BJ (cell line): ENCODE measurements at regions not wholly inside any gene's neighbourhood (a gene's known extent, or its start where the extent isn't known, plus 50 kb on each side); places are given as distances from the start of the nearest gene placed in this dataset. TPM values are rescaled to one million over a fixed set of nuclear protein-coding genes. Genes with fewer than 3 reads are reported as not detected.

Experiments
- CTCF ChIA-PET: fragments of 350-600 bp; formaldehyde crosslinking; extraction: SDS; loops from one replicate; lab custom pipeline; 2021; ENCODE audit warnings: antibody characterized with exemption, inconsistent platforms; lab: Yijun Ruan, JAX
- POLR2A ChIA-PET: fragments of 300-600 bp; sonication (Branson Sonifier 250); formaldehyde crosslinking; extraction: SDS; loops from one replicate; lab custom pipeline; 2021; ENCODE audit warnings: antibody characterized with exemption; lab: Charles Lee
- DNase-seq: peaks from one replicate; pipeline ENCODE4 v3.0.0-alpha.2; 2011; ENCODE audit warnings: low read depth
- H3K27me3 ChIP-seq: 2 replicates; pipeline ENCODE4 v1.6.0; 2011; ENCODE audit warnings: low read length; ENCODE audit not compliant: control insufficient read depth, insufficient read depth
- H3K36me3 ChIP-seq: 2 replicates; pipeline ENCODE4 v1.5.1; 2011; ENCODE audit warnings: low read length; ENCODE audit not compliant: control insufficient read depth, insufficient read depth
- H3K4me3 ChIP-seq: 2 replicates; pipeline ENCODE4 v1.5.1; 2011; ENCODE audit warnings: low read depth, mild to moderate bottlenecking, control low read depth, low read length
- CTCF ChIP-seq: IDR thresholded peaks from 2 replicates; pipeline ENCODE4 v1.5.1; 2011; ENCODE audit warnings: low read depth, mild to moderate bottlenecking, control low read depth, inconsistent platforms, low read length, moderate library complexity; ENCODE audit not compliant: insufficient read depth
- small RNA-seq: library from RNA; depleted of rRNA; stranded (forward); fragments of <200 nt; gene quantifications from one replicate; pipeline ENCODE3, GENCODE V24; 2012; ENCODE audit warnings: low replicate concordance, low read depth; ENCODE audit not compliant: insufficient read length

DNA sequence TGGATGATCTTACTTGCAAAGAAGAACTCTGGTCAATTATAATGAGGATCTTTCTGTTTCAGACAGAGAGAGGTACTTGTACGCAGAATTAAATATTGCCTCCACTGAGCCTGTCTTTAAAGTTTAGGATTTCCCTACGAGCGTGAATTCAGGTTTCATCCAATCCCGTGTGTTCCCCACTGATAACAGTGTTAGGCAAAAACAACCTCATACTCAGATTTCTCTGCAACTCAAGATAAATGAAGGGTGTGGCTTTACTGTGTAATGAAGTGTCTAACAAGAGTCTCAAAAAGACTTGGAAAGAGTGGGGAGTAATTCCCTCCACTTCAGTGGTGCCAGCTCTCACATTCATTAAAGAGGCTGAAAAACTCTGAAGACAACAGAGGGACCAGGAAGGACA is 53.2 kb upstream of the ACO1 start:
- no peak for DNase-seq
- ChIA-PET CTCF (no interaction called here), POLR2A (no interaction called here)
- H3K4me3 ChIP-seq: no peak overlapping the region
- no peaks in the 10 kb centered on the region for H3K27me3 ChIP-seq
- no peaks in the 10 kb centered on the region for H3K36me3 ChIP-seq
- no peak for TF ChIP-seq CTCF

GRCh38 chr9:32334112-32334511 is 50.3 kb upstream of the ACO1 start:
- H3K36me3 ChIP-seq: no peaks in the 10 kb centered on the region
- TF ChIP-seq CTCF: no peak
- ChIA-PET POLR2A (no interaction called here), CTCF (no interaction called here)
- H3K27me3 ChIP-seq: no peaks in the 10 kb centered on the region
- no peak for DNase-seq
- no peak overlapping the region for H3K4me3 ChIP-seq

Small RNA genes in the stretch of these regions (small RNA-seq; reads per million reads assigned to genes)
- gene MIR873 (not detected), gene MIR876 (not detected), gene RNA5SP281 (not detected)
